Cardiac fibroblast (primary cell): ENCODE measurements at regions not wholly inside any gene's neighbourhood (a gene's known extent, or its start where the extent isn't known, plus 50 kb on each side); places are given as distances from the start of the nearest gene placed in this dataset.

Experiments used
- DNase-seq, 2 donors: peaks; one replicate each; pipeline versions ENCODE4 v3.0.0 to v3.0.0-alpha.2; 2010; ENCODE audit warnings: low read depth in 2 of 2
- H3K4me3 ChIP-seq, 2 donors: replicated peaks in 1 of 2; 1 replicate in 1 of 2; 2 replicates in 1 of 2; pipeline ENCODE4 v1.5.1; 2011; ENCODE audit warnings: low read depth in 2 of 2, low read length in 2 of 2, mild to moderate bottlenecking in 2 of 2, moderate library complexity in 1 of 2
- TF ChIP-seq, protein P1 (sequence below): IDR thresholded peaks from one replicate; pipeline ENCODE4 v1.5.1; 2011; ENCODE audit warnings: low read depth, mild to moderate bottlenecking, low read length, inconsistent platforms

DNA sequence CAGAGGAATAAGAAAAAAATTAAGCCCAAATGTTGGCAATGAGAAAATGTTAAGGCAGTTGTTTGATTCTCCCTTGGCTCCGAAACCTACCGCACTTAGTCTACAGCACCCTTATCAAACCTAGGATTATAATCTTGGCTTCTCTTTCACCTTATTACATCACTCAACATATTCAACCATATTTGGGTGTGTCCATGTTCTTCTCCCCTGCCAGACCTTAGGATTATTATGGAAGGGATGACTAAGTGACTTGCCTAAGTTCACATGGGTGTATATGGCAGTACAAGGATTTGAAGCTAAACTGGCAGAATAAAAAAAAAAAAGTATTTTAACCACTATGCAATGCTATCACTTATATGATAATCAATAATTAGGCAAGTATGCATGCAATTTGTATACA lies 76.4 kb downstream of the PLK2 start:
- DNase-seq, result peak in 1 of 2 donors; percentile 10
- no peak overlapping the region for H3K4me3 ChIP-seq
- TF ChIP-seq, protein P1, sequence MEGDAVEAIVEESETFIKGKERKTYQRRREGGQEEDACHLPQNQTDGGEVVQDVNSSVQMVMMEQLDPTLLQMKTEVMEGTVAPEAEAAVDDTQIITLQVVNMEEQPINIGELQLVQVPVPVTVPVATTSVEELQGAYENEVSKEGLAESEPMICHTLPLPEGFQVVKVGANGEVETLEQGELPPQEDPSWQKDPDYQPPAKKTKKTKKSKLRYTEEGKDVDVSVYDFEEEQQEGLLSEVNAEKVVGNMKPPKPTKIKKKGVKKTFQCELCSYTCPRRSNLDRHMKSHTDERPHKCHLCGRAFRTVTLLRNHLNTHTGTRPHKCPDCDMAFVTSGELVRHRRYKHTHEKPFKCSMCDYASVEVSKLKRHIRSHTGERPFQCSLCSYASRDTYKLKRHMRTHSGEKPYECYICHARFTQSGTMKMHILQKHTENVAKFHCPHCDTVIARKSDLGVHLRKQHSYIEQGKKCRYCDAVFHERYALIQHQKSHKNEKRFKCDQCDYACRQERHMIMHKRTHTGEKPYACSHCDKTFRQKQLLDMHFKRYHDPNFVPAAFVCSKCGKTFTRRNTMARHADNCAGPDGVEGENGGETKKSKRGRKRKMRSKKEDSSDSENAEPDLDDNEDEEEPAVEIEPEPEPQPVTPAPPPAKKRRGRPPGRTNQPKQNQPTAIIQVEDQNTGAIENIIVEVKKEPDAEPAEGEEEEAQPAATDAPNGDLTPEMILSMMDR, result no peak

- TF ChIP-seq, protein P1, result no peak
- no peak overlapping the region for H3K4me3 ChIP-seq
- DNase-seq, result no peak
Observed at GRCh38 chr5:58382131-58382534, 77.8 kb downstream of the PLK2 start.

DNA sequence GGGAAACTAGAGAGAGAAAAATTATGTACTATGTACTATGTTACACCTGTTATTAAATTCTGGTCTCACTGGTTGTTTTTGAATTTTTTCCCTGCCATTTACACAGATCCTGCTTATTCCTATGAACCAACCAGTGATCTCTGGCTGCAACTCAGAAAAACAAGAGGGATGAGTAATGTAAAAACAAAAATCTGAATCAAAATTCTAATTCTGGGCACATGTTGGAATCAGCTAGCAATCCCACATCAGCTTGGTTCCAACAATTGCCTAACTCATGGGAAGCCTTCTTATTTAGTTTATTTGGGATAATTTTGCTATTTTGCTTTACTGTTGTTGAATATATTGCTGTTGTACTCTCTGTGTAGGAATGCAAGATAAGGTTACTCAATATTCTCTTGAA lies 78.3 kb downstream of the PLK2 start:
- DNase-seq, result no peak
- H3K4me3 ChIP-seq, result no peak overlapping the region
- TF ChIP-seq, protein P1, result no peak

- H3K4me3 ChIP-seq, result no peak overlapping the region
- TF ChIP-seq, protein P1, result no peak
- DNase-seq, result no peak
Observed at GRCh38 chr5:58380655-58381054, 79.2 kb downstream of the PLK2 start.

DNA sequence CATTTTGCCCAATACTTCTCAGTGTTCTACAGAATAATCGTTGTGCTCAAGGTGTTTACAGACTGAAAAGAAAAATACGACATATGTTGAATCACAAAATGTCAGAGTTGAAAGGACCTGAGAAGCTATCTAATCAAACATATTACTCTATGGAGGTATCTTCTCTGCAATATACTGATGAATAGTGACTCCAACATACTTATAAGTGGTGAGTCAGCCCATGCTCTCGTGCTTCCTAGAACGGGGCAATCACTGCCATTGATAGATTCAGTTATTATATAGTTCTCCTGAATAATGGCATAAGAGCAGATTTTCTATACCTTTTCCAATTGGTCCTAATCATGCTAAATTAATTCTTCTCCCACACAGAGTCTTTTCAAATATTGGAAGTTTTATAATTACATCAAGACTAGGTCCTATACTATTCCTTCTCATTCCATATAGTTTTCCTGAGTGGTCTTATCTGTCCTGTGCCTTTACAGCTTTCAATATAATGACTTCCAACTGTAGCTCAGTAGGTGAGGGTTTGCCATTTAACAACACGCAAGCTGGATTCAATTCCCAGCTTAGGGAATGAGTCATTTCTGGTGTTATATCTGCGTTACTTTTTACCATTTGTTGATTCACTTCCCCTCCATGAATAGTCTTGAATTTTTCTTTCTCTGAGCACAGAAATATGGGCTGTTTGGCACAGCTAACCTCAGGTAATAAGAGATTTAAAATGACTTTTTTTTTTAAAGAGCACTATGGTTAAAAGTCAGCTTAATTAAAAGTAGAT lies 81.1 kb downstream of the PLK2 start:
- no peak overlapping the region for H3K4me3 ChIP-seq
- TF ChIP-seq, protein P1, result no peak
- peak in 1 of 2 donors; percentile 34 for DNase-seq

DNA sequence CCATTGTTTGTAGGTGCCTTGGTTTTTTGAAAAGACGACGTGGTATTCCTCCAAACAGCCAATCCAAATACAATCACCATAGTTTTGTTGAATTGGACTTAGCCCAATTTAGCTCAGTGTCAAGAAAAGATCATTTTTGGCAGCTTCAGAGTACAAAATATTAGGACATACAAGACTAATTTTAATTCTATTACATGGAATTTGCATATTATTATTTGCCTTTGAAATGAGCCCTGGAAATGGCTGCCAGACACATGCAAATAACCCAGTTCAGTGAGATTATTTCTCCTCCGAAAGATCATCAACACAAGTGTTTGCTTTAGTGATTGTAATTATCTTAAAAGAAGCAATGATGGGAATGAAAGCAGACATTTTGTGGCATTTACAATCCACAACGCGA lies 89.3 kb downstream of the PLK2 start:
- no peak overlapping the region for H3K4me3 ChIP-seq
- TF ChIP-seq, protein P1, result no peak
- no peak for DNase-seq
